ENCODE measurements at regions not wholly inside any gene's neighbourhood (a gene's known extent, or its start where the extent isn't known, plus 50 kb on each side); places are given as distances from the start of the nearest gene placed in this dataset.

- Histone ChIP-seq H3K36me3 (ENCODE audit: insufficient read depth, low read length) (no peaks in the 10 kb centered on the region), H3K27ac (ENCODE audit: low read depth, low read length) (no peak overlapping the region), H3K9ac (ENCODE audit: low read length) (no peak overlapping the region), H3K27me3 (ENCODE audit: control insufficient read depth in 1 of 2, insufficient read depth in 2 of 2, low read length in 2 of 2) (no peaks in the 10 kb centered on the region), H3K4me3 (ENCODE audit: low read depth in 1 of 2, low read length in 2 of 2) (no peak overlapping the region), H3K9me3 (ENCODE audit: low read length) (no peaks in the 10 kb centered on the region), H3K4me1 (ENCODE audit: insufficient read depth, low read length) (peaks cover 16% of the 10 kb centered on the region)
Observed at GRCh38 chr15:95267481-95267880, 1036.1 kb downstream of the MCTP2 start.

- Histone ChIP-seq H3K4me3 (ENCODE audit: low read depth in 1 of 2, low read length in 2 of 2) (no peak overlapping the region), H3K36me3 (ENCODE audit: insufficient read depth, low read length) (no peaks in the 10 kb centered on the region), H3K9me3 (ENCODE audit: low read length) (no peaks in the 10 kb centered on the region), H3K27ac (ENCODE audit: low read depth, low read length) (no peak overlapping the region), H3K27me3 (ENCODE audit: control insufficient read depth in 1 of 2, insufficient read depth in 2 of 2, low read length in 2 of 2) (no peaks in the 10 kb centered on the region), H3K4me1 (ENCODE audit: insufficient read depth, low read length) (peaks cover 16% of the 10 kb centered on the region), H3K9ac (ENCODE audit: low read length) (no peak overlapping the region)
Observed at GRCh38 chr15:95269242-95270183, 1038.2 kb downstream of the MCTP2 start.

- Histone ChIP-seq H3K4me1 (ENCODE audit: insufficient read depth, low read length) (peaks cover 20% of the 10 kb centered on the region), H3K27me3 (ENCODE audit: control insufficient read depth in 1 of 2, insufficient read depth in 2 of 2, low read length in 2 of 2) (no peaks in the 10 kb centered on the region), H3K9me3 (ENCODE audit: low read length) (no peaks in the 10 kb centered on the region), H3K36me3 (ENCODE audit: insufficient read depth, low read length) (no peaks in the 10 kb centered on the region), H3K9ac (ENCODE audit: low read length) (no peak overlapping the region), H3K4me3 (ENCODE audit: low read depth in 1 of 2, low read length in 2 of 2) (no peak overlapping the region), H3K27ac (ENCODE audit: low read depth, low read length) (no peak overlapping the region)
Observed at GRCh38 chr15:95274101-95274500, 1042.7 kb downstream of the MCTP2 start.

- no peaks in the 10 kb centered on the region for H3K36me3 ChIP-seq (ENCODE audit: insufficient read depth, low read length)
- no peak overlapping the region for H3K9ac ChIP-seq (ENCODE audit: low read length)
- H3K9me3 ChIP-seq (ENCODE audit: low read length): no peaks in the 10 kb centered on the region
- H3K4me3 ChIP-seq (ENCODE audit: low read depth in 1 of 2, low read length in 2 of 2): no peak overlapping the region
- H3K27me3 ChIP-seq (ENCODE audit: control insufficient read depth in 1 of 2, insufficient read depth in 2 of 2, low read length in 2 of 2): no peaks in the 10 kb centered on the region
- peak overlapping the region; percentile 48 for H3K27ac ChIP-seq (ENCODE audit: low read depth, low read length)
- peaks cover 28% of the 10 kb centered on the region for H3K4me1 ChIP-seq (ENCODE audit: insufficient read depth, low read length)
Observed at GRCh38 chr15:95277266-95277665, 1045.9 kb downstream of the MCTP2 start.

- peaks cover 28% of the 10 kb centered on the region for H3K4me1 ChIP-seq (ENCODE audit: insufficient read depth, low read length)
- H3K9ac ChIP-seq (ENCODE audit: low read length): no peak overlapping the region
- H3K27me3 ChIP-seq (ENCODE audit: control insufficient read depth in 1 of 2, insufficient read depth in 2 of 2, low read length in 2 of 2): no peaks in the 10 kb centered on the region
- no peak overlapping the region for H3K4me3 ChIP-seq (ENCODE audit: low read depth in 1 of 2, low read length in 2 of 2)
- no peaks in the 10 kb centered on the region for H3K36me3 ChIP-seq (ENCODE audit: insufficient read depth, low read length)
- no peak overlapping the region for H3K27ac ChIP-seq (ENCODE audit: low read depth, low read length)
- H3K9me3 ChIP-seq (ENCODE audit: low read length): no peaks in the 10 kb centered on the region
Observed at GRCh38 chr15:95278532-95279245, 1047.3 kb downstream of the MCTP2 start.

- Histone ChIP-seq H3K9ac (ENCODE audit: low read length) (no peak overlapping the region), H3K9me3 (ENCODE audit: low read length) (no peaks in the 10 kb centered on the region), H3K4me3 (ENCODE audit: low read depth in 1 of 2, low read length in 2 of 2) (no peak overlapping the region), H3K27me3 (ENCODE audit: control insufficient read depth in 1 of 2, insufficient read depth in 2 of 2, low read length in 2 of 2) (no peaks in the 10 kb centered on the region), H3K36me3 (ENCODE audit: insufficient read depth, low read length) (no peaks in the 10 kb centered on the region), H3K4me1 (ENCODE audit: insufficient read depth, low read length) (peaks cover 28% of the 10 kb centered on the region), H3K27ac (ENCODE audit: low read depth, low read length) (no peak overlapping the region)
Observed at GRCh38 chr15:95279277-95280019, 1048.1 kb downstream of the MCTP2 start.

- Histone ChIP-seq H3K4me3 (ENCODE audit: low read depth in 1 of 2, low read length in 2 of 2) (no peak overlapping the region), H3K9me3 (ENCODE audit: low read length) (no peaks in the 10 kb centered on the region), H3K27ac (ENCODE audit: low read depth, low read length) (no peak overlapping the region)
Observed at GRCh38 chr15:95280711-95281110, 1049.3 kb downstream of the MCTP2 start.

GRCh38 chr15:95281470-95281869 is 1049.0 kb upstream of the NR2F2 start:
- H3K9me3 ChIP-seq (ENCODE audit: low read length): no peaks in the 10 kb centered on the region
- no peak overlapping the region for H3K9ac ChIP-seq (ENCODE audit: low read length)
- peaks cover 24% of the 10 kb centered on the region for H3K4me1 ChIP-seq (ENCODE audit: insufficient read depth, low read length)
- no peak overlapping the region for H3K4me3 ChIP-seq (ENCODE audit: low read depth in 1 of 2, low read length in 2 of 2)
- no peaks in the 10 kb centered on the region for H3K36me3 ChIP-seq (ENCODE audit: insufficient read depth, low read length)
- no peaks in the 10 kb centered on the region for H3K27me3 ChIP-seq (ENCODE audit: control insufficient read depth in 1 of 2, insufficient read depth in 2 of 2, low read length in 2 of 2)
- H3K27ac ChIP-seq (ENCODE audit: low read depth, low read length): no peak overlapping the region

More at GRCh38 chr15:95280711-95281110, 1049.3 kb downstream of the MCTP2 start:
- Histone ChIP-seq H3K9ac (ENCODE audit: low read length) (no peak overlapping the region), H3K4me1 (ENCODE audit: insufficient read depth, low read length) (peaks cover 28% of the 10 kb centered on the region), H3K27me3 (ENCODE audit: control insufficient read depth in 1 of 2, insufficient read depth in 2 of 2, low read length in 2 of 2) (no peaks in the 10 kb centered on the region), H3K36me3 (ENCODE audit: insufficient read depth, low read length) (no peaks in the 10 kb centered on the region)

GRCh38 chr15:95284492-95284891 is 1046.0 kb upstream of the NR2F2 start:
- Histone ChIP-seq H3K27me3 (ENCODE audit: control insufficient read depth in 1 of 2, insufficient read depth in 2 of 2, low read length in 2 of 2) (no peaks in the 10 kb centered on the region), H3K9me3 (ENCODE audit: low read length) (no peaks in the 10 kb centered on the region), H3K4me3 (ENCODE audit: low read depth in 1 of 2, low read length in 2 of 2) (no peak overlapping the region), H3K36me3 (ENCODE audit: insufficient read depth, low read length) (no peaks in the 10 kb centered on the region), H3K4me1 (ENCODE audit: insufficient read depth, low read length) (peaks cover 3% of the 10 kb centered on the region), H3K27ac (ENCODE audit: low read depth, low read length) (no peak overlapping the region), H3K9ac (ENCODE audit: low read length) (no peak overlapping the region)

- no peaks in the 10 kb centered on the region for H3K27me3 ChIP-seq (ENCODE audit: control insufficient read depth in 1 of 2, insufficient read depth in 2 of 2, low read length in 2 of 2)
- no peak overlapping the region for H3K4me3 ChIP-seq (ENCODE audit: low read depth in 1 of 2, low read length in 2 of 2)
- H3K27ac ChIP-seq (ENCODE audit: low read depth, low read length): no peak overlapping the region
- no peaks in the 10 kb centered on the region for H3K4me1 ChIP-seq (ENCODE audit: insufficient read depth, low read length)
- H3K9ac ChIP-seq (ENCODE audit: low read length): no peak overlapping the region
- no peaks in the 10 kb centered on the region for H3K36me3 ChIP-seq (ENCODE audit: insufficient read depth, low read length)
- no peaks in the 10 kb centered on the region for H3K9me3 ChIP-seq (ENCODE audit: low read length)
Observed at GRCh38 chr15:95284933-95285421, 1045.5 kb upstream of the NR2F2 start.

- Histone ChIP-seq H3K4me1 (ENCODE audit: insufficient read depth, low read length) (no peaks in the 10 kb centered on the region), H3K27ac (ENCODE audit: low read depth, low read length) (no peak overlapping the region)
Observed at GRCh38 chr15:95286352-95286880, 1044.1 kb upstream of the NR2F2 start.

More at GRCh38 chr15:95286352-95286880, 1044.1 kb upstream of the NR2F2 start:
- Histone ChIP-seq H3K9me3 (ENCODE audit: low read length) (no peaks in the 10 kb centered on the region), H3K9ac (ENCODE audit: low read length) (no peak overlapping the region), H3K36me3 (ENCODE audit: insufficient read depth, low read length) (no peaks in the 10 kb centered on the region), H3K27me3 (ENCODE audit: control insufficient read depth in 1 of 2, insufficient read depth in 2 of 2, low read length in 2 of 2) (no peaks in the 10 kb centered on the region), H3K4me3 (ENCODE audit: low read depth in 1 of 2, low read length in 2 of 2) (no peak overlapping the region)

Measured in muscle layer of colon (tissue), 2 donors.